ENCODE measurements at regions not wholly inside any gene's neighbourhood (a gene's known extent, or its start where the extent isn't known, plus 50 kb on each side); places are given as distances from the start of the nearest gene placed in this dataset.

- no peaks in the 10 kb centered on the region for H3K27me3 ChIP-seq (ENCODE audit: insufficient read depth, poor library complexity, severe bottlenecking)
- H3K4me3 ChIP-seq (replicated peaks; ENCODE audit: insufficient read depth, low read length) = no peak overlapping the region
- H3K27ac ChIP-seq (replicated peaks) = no peak overlapping the region
- TF ChIP-seq POLR2AphosphoS5 (IDR thresholded peaks at IDR 0.05; ENCODE audit: low read depth) (no peak), CTCF (IDR thresholded peaks at IDR 0.05; ENCODE audit: insufficient read depth, low read length) (no peak)
- no peak for DNase-seq (ENCODE audit: low read depth in 1 of 2, low spot score in 1 of 2)
These were observed 129.1 kb upstream of the IVNS1ABP start for GRCh38 chr1:185446131-185446530.

GRCh38 chr1:185445594-185445993, 128.6 kb upstream of the IVNS1ABP start:
- Histone ChIP-seq H3K4me3 (replicated peaks; ENCODE audit: insufficient read depth, low read length) (no peak overlapping the region), H3K27ac (replicated peaks) (no peak overlapping the region), H3K27me3 (ENCODE audit: insufficient read depth, poor library complexity, severe bottlenecking) (no peaks in the 10 kb centered on the region)
- no peak for TF ChIP-seq SPI1 (IDR thresholded peaks at IDR 0.05; ENCODE audit: borderline replicate concordance, low read depth)
- TF ChIP-seq POLR2AphosphoS5 (IDR thresholded peaks at IDR 0.05; ENCODE audit: low read depth) = no peak
- no peak for TF ChIP-seq CTCF (IDR thresholded peaks at IDR 0.05; ENCODE audit: insufficient read depth, low read length)
- TF ChIP-seq REST (IDR thresholded peaks at IDR 0.05; ENCODE audit: insufficient replicate concordance, low read depth) = no peak
- TF ChIP-seq GABPA (IDR thresholded peaks at IDR 0.05; ENCODE audit: low read depth) = no peak
- no peak for DNase-seq (ENCODE audit: low read depth in 1 of 2, low spot score in 1 of 2)

GRCh38 chr1:185444676-185445075, 127.6 kb upstream of the IVNS1ABP start:
- Histone ChIP-seq H3K27me3 (ENCODE audit: insufficient read depth, poor library complexity, severe bottlenecking) (no peaks in the 10 kb centered on the region), H3K27ac (replicated peaks) (no peak overlapping the region), H3K4me3 (replicated peaks; ENCODE audit: insufficient read depth, low read length) (no peak overlapping the region)
- DNase-seq (ENCODE audit: low read depth in 1 of 2, low spot score in 1 of 2) = no peak
- TF ChIP-seq SPI1 (IDR thresholded peaks at IDR 0.05; ENCODE audit: borderline replicate concordance, low read depth) = no peak
- no peak for TF ChIP-seq CTCF (IDR thresholded peaks at IDR 0.05; ENCODE audit: insufficient read depth, low read length)
- no peak for TF ChIP-seq POLR2AphosphoS5 (IDR thresholded peaks at IDR 0.05; ENCODE audit: low read depth)
- no peak for TF ChIP-seq REST (IDR thresholded peaks at IDR 0.05; ENCODE audit: insufficient replicate concordance, low read depth)
- no peak for TF ChIP-seq GABPA (IDR thresholded peaks at IDR 0.05; ENCODE audit: low read depth)

- DNase-seq (ENCODE audit: low read depth in 1 of 2, low spot score in 1 of 2) = no peak
- no peak overlapping the region for H3K27ac ChIP-seq (replicated peaks)
- no peaks in the 10 kb centered on the region for H3K27me3 ChIP-seq (ENCODE audit: insufficient read depth, poor library complexity, severe bottlenecking)
- TF ChIP-seq GABPA (IDR thresholded peaks at IDR 0.05; ENCODE audit: low read depth) = no peak
- TF ChIP-seq CTCF (IDR thresholded peaks at IDR 0.05; ENCODE audit: insufficient read depth, low read length) = no peak
- no peak for TF ChIP-seq SPI1 (IDR thresholded peaks at IDR 0.05; ENCODE audit: borderline replicate concordance, low read depth)
- no peak for TF ChIP-seq POLR2AphosphoS5 (IDR thresholded peaks at IDR 0.05; ENCODE audit: low read depth)
- TF ChIP-seq REST (IDR thresholded peaks at IDR 0.05; ENCODE audit: insufficient replicate concordance, low read depth) = no peak
- H3K4me3 ChIP-seq (replicated peaks; ENCODE audit: insufficient read depth, low read length) = no peak overlapping the region
These were observed 125.0 kb upstream of the IVNS1ABP start for GRCh38 chr1:185442050-185442449.

Measured in HL-60 (cell line).